DMS114 treated with DMSO at 0.1 percent for 48 hours (cell line): ENCODE measurements at regions not wholly inside any gene's neighbourhood (a gene's known extent, or its start where the extent isn't known, plus 50 kb on each side); places are given as distances from the start of the nearest gene placed in this dataset.

Experiments used
- DNase-seq: peaks from one replicate; lab custom pipeline; 2025; ENCODE audit not compliant: unreplicated experiment; lab: John Stamatoyannopoulos, UW

GRCh38 chr1:110765640-110766335 lies 91.0 kb upstream of the KCNA3 start:
- peak; percentile 55 for DNase-seq

GRCh38 chr1:110763149-110763548 lies 88.4 kb upstream of the KCNA3 start:
- no peak for DNase-seq

- DNase-seq = no peak
Observed at GRCh38 chr1:110760321-110760720, 85.6 kb upstream of the KCNA3 start.

GRCh38 chr1:110756506-110756905 lies 81.8 kb upstream of the KCNA3 start:
- DNase-seq = no peak

GRCh38 chr1:110752941-110753725 lies 78.4 kb upstream of the KCNA3 start:
- DNase-seq = no peak

- DNase-seq = no peak
Observed at GRCh38 chr1:110750562-110750961, 75.8 kb upstream of the KCNA3 start.

- DNase-seq = no peak
Observed at GRCh38 chr1:110749960-110750359, 75.2 kb upstream of the KCNA3 start.

- no peak for DNase-seq
Observed at GRCh38 chr1:110746644-110747259, 72.0 kb upstream of the KCNA3 start.

GRCh38 chr1:110743397-110743796 lies 68.7 kb upstream of the KCNA3 start:
- DNase-seq = no peak

GRCh38 chr1:110736900-110737605 lies 62.3 kb upstream of the KCNA3 start:
- no peak for DNase-seq

GRCh38 chr1:110734133-110734680 lies 59.5 kb upstream of the KCNA3 start:
- no peak for DNase-seq

- no peak for DNase-seq
Observed at GRCh38 chr1:110731529-110731928, 56.8 kb upstream of the KCNA3 start.

- no peak for DNase-seq
Observed at GRCh38 chr1:110728388-110729001, 53.8 kb upstream of the KCNA3 start.

GRCh38 chr1:110727246-110727645 lies 52.5 kb upstream of the KCNA3 start:
- no peak for DNase-seq

GRCh38 chr1:110726755-110727154 lies 52.0 kb upstream of the KCNA3 start:
- no peak for DNase-seq
